Stomach (tissue), 8 donors: ENCODE measurements at regions not wholly inside any gene's neighbourhood (a gene's known extent, or its start where the extent isn't known, plus 50 kb on each side); places are given as distances from the start of the nearest gene placed in this dataset.
A peak's percentile ranks its signal among the peaks of the same experiment; 100 is the strongest.

Experiments
- DNase-seq, 2 donors: peaks; one replicate each; pipeline versions ENCODE4 v3.0.0 to v3.0.0-alpha.2; 2013 to 2019
- H3K27ac ChIP-seq, 5 donors: fragments of 200-600 bp in 4 of 5; sonication (generic) in 4 of 5; one replicate each; pipeline ENCODE4 v1.5.1; 2013 to 2019; ENCODE audit warnings: mild to moderate bottlenecking in 1 of 5, moderate library complexity in 1 of 5
- H3K27me3 ChIP-seq, 3 donors: fragments of 200-600 bp; sonication (generic); one replicate each; pipeline ENCODE4 v1.5.1; 2017 to 2019; ENCODE audit warnings: mixed run types in 1 of 3
- H3K36me3 ChIP-seq, 4 donors: fragments of 200-600 bp; sonication (generic); 1 replicate in 3 of 4; 2 replicates in 1 of 4; pipeline ENCODE4 v1.5.1; 2016 to 2019
- H3K4me1 ChIP-seq, 4 donors: fragments of 200-600 bp; sonication (generic); one replicate each; pipeline ENCODE4 v1.5.1; 2016 to 2019
- H3K4me3 ChIP-seq, 4 donors: fragments of 200-600 bp; sonication (generic) in 3 of 4; one replicate each; pipeline ENCODE4 v1.5.1; 2016 to 2019; ENCODE audit warnings: mild to moderate bottlenecking in 1 of 4
- H3K9me3 ChIP-seq, 4 donors: fragments of 200-600 bp; sonication (generic); one replicate each; pipeline ENCODE4 v1.5.1; 2016 to 2019
- CTCF ChIP-seq, 7 experiments: fragments of 450-650 bp in 4 of 7; fragments of 200-600 bp in 3 of 7; sonication (generic) in 3 of 7; IDR thresholded peaks; one replicate each; pipeline ENCODE4 v1.5.1; 2016 to 2019; ENCODE audit warnings: antibody characterized with exemption in 7 of 7, control low read depth in 2 of 7, mild to moderate bottlenecking in 1 of 7
- EP300 ChIP-seq: sonication (generic); formaldehyde crosslinking; IDR thresholded peaks from one replicate; pipeline ENCODE4 v1.6.1; 2017; ENCODE audit warnings: antibody characterized with exemption
- POLR2A ChIP-seq, 4 donors: fragments of 450-650 bp; IDR thresholded peaks; one replicate each; pipeline ENCODE4 v1.6.1; 2016; ENCODE audit warnings: antibody characterized with exemption in 4 of 4, control low read depth in 2 of 4, mild to moderate bottlenecking in 1 of 4, moderate library complexity in 1 of 4
- POLR2AphosphoS5 ChIP-seq, 3 donors: sonication (generic); formaldehyde crosslinking; IDR thresholded peaks; one replicate each; pipeline ENCODE4 v1.6.1; 2016; ENCODE audit warnings: antibody characterized with exemption in 3 of 3
- WGBS, 5 donors: extraction: QIAGEN DNeasy Blood & Tissue Kit in 3 of 5; methylation state at CpG; one replicate each; pipeline versions ENCODE4 v1.1.5 to v1.1.7; 2013 to 2018; 5-methylcytosine and 5-hydroxymethylcytosine counted together
- intact Hi-C: fragments of 100-400 bp; cut with DNase I; formaldehyde crosslinking; loops from one replicate; pipeline ENCODE4 v1.15.1; 2023; ENCODE audit warnings: low total_unique reads
- donor health status: healthy with polysubstance abuse.
- donor health status: Bipolar disorder and iron deficiency.
- donor health status: healthy.

GRCh38 chr3:34180532-34180931, 382.1 kb downstream of the PDCD6IP start:
- intact Hi-C loops, result no loop called here
- Histone ChIP-seq H3K9me3 (no peaks in the 10 kb centered on the region), H3K4me1 (peaks cover 0 to 4% (median 2%) of the 10 kb centered on the region in 4 donors), H3K27me3 (no peaks in the 10 kb centered on the region), H3K36me3 (no peaks in the 10 kb centered on the region), H3K4me3 (no peak overlapping the region), H3K27ac (no peak overlapping the region)
- 76 to 85% (median 78%) methylated on average over 2 of the region's 2 CpGs for WGBS, 5 donors
- DNase-seq, result no peak
- TF ChIP-seq POLR2A (IDR thresholded peaks at IDR 0.05), result no peak
- TF ChIP-seq EP300, result no peak
- TF ChIP-seq POLR2AphosphoS5 (IDR thresholded peaks at IDR 0.05), result no peak
- no peak for TF ChIP-seq CTCF (IDR thresholded peaks at IDR 0.05)

- no peak for DNase-seq
- Histone ChIP-seq H3K27ac (no peak overlapping the region), H3K4me3 (no peak overlapping the region), H3K36me3 (no peaks in the 10 kb centered on the region), H3K4me1 (peaks cover 0 to 4% (median 2%) of the 10 kb centered on the region in 4 donors), H3K9me3 (no peaks in the 10 kb centered on the region), H3K27me3 (no peaks in the 10 kb centered on the region)
- no peak for TF ChIP-seq POLR2AphosphoS5 (IDR thresholded peaks at IDR 0.05)
- no peak for TF ChIP-seq EP300
- TF ChIP-seq CTCF (IDR thresholded peaks at IDR 0.05), result no peak
- TF ChIP-seq POLR2A (IDR thresholded peaks at IDR 0.05), result no peak
- intact Hi-C loops, result no loop called here
- WGBS, 5 donors, result 14 to 42% (median 23%) methylated on average over 2 of the region's 2 CpGs
Observed at GRCh38 chr3:34183114-34183513, 384.7 kb downstream of the PDCD6IP start.

GRCh38 chr3:34183611-34184340, 385.3 kb downstream of the PDCD6IP start:
- 47 to 55% (median 53%) methylated on average over 9 to 10 of the region's 10 CpGs for WGBS, 5 donors

GRCh38 chr3:34185301-34185700, 386.9 kb downstream of the PDCD6IP start:
- 78 to 90% (median 87%) methylated on average over 1 of the region's 1 CpG for WGBS, 5 donors

More at GRCh38 chr3:34183611-34184340, 385.3 kb downstream of the PDCD6IP start:
- DNase-seq, result no peak
- H3K36me3 ChIP-seq, result no peaks in the 10 kb centered on the region
- intact Hi-C loops, result no loop called here
- no peaks in the 10 kb centered on the region for H3K9me3 ChIP-seq
- no peak overlapping the region for H3K27ac ChIP-seq
- TF ChIP-seq POLR2A (IDR thresholded peaks at IDR 0.05) (no peak), POLR2AphosphoS5 (IDR thresholded peaks at IDR 0.05) (no peak), EP300 (no peak), CTCF (IDR thresholded peaks at IDR 0.05) (no peak)
- H3K27me3 ChIP-seq, result no peaks in the 10 kb centered on the region
- H3K4me1 ChIP-seq, result peaks cover 0 to 4% (median 2%) of the 10 kb centered on the region in 4 donors
- no peak overlapping the region for H3K4me3 ChIP-seq

More at GRCh38 chr3:34185301-34185700, 386.9 kb downstream of the PDCD6IP start:
- Histone ChIP-seq H3K27ac (no peak overlapping the region), H3K4me1 (peaks cover 0 to 4% (median 2%) of the 10 kb centered on the region in 4 donors), H3K27me3 (no peaks in the 10 kb centered on the region), H3K9me3 (no peaks in the 10 kb centered on the region), H3K36me3 (no peaks in the 10 kb centered on the region), H3K4me3 (no peak overlapping the region)
- no peak for TF ChIP-seq EP300
- no peak for TF ChIP-seq POLR2A (IDR thresholded peaks at IDR 0.05)
- TF ChIP-seq CTCF (IDR thresholded peaks at IDR 0.05), result no peak
- no peak for TF ChIP-seq POLR2AphosphoS5 (IDR thresholded peaks at IDR 0.05)
- intact Hi-C loops, result no loop called here
- DNase-seq, result peak in 1 of 2 donors; percentile 12
